ENCODE measurements at regions not wholly inside any gene's neighbourhood (a gene's known extent, or its start where the extent isn't known, plus 50 kb on each side); places are given as distances from the start of the nearest gene placed in this dataset.

DNA sequence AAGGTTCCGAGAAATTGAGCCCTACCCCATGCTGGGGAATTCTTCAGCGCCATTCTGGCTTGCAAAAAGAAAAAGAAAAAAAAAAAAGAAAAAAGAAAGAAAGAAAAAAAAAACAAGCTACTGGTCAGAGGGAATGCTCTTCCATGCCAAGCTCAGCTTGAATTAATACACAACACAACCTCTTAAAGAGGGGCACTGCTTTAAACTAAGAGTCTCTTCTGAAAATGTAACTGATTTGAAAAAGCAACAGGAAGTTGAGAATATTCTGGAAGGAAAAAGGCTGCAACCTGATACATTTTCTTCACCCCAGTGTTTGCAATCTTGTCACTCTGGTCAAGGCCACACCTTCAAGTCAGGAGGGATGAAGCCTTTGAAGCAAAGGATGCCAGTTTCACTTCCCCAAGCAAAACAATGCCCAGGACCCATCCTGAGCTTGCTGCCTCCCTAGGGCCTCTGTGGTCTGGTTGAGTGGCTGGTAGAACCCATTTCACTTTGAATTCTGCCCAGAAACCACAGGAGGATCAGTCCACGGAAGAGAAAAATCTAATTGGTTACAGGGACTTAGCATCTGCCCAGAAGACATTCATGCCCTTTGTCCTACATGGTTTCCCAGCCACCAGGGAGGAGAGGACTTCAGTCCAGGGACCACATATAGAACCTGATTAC lies 389.7 kb downstream of the SOX9 start:
- TF ChIP-seq CTCF (IDR thresholded peaks at IDR 0.05) (no peak), POLR2A (IDR thresholded peaks at IDR 0.05) (no peak)

Data from Peyer's patch (tissue), 4 donors.